22Rv1 (cell line): ENCODE measurements at regions not wholly inside any gene's neighbourhood (a gene's known extent, or its start where the extent isn't known, plus 50 kb on each side); places are given as distances from the start of the nearest gene placed in this dataset.

Experiments
- ZFX ChIP-seq: fragments of 450-650 bp; IDR thresholded peaks from 2 replicates; pipeline ENCODE4 v1.6.1; 2017; ENCODE audit warnings: antibody characterized with exemption, borderline replicate concordance
- TF ChIP-seq, protein P1 (sequence below): fragments of 450-650 bp; IDR thresholded peaks from 2 replicates; pipeline ENCODE4 v1.5.1; 2017; ENCODE audit warnings: mild to moderate bottlenecking

DNA sequence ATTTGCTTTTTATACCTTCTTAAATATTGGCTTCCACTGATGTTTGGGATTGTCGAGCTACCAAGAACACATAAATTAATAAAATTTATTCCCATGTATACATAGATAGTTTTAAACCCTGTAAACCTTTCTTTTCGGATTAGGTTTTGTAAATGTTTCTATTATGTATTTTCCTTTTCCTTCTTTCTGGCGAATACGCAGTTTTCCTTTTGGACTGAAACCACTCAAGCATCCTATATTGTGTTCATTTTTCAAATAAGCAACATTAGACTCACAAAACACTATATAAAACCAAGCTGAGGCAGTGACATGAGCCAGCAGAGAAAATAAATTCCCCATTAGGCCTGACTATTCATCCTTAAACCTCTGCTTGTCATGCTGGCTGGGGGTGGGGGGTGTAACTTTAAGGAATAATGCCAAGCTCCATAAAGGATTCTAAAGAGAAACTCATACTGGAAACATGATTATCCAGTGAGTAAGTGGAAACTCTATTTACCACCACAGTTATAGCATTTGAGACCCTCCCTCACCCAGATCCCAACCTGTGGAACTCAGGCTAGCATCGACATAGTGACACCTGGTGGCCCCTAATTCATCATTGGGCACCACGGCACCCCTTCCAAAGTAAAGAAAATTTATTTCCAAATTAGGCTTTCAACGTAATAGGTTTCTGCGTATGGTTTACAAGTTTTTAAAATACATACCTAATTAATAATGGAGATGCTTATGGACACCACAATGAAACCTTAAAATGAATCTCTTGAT lies 86.5 kb upstream of the CELF2 start:
- TF ChIP-seq, protein P1, sequence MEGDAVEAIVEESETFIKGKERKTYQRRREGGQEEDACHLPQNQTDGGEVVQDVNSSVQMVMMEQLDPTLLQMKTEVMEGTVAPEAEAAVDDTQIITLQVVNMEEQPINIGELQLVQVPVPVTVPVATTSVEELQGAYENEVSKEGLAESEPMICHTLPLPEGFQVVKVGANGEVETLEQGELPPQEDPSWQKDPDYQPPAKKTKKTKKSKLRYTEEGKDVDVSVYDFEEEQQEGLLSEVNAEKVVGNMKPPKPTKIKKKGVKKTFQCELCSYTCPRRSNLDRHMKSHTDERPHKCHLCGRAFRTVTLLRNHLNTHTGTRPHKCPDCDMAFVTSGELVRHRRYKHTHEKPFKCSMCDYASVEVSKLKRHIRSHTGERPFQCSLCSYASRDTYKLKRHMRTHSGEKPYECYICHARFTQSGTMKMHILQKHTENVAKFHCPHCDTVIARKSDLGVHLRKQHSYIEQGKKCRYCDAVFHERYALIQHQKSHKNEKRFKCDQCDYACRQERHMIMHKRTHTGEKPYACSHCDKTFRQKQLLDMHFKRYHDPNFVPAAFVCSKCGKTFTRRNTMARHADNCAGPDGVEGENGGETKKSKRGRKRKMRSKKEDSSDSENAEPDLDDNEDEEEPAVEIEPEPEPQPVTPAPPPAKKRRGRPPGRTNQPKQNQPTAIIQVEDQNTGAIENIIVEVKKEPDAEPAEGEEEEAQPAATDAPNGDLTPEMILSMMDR: no peak
- TF ChIP-seq ZFX: no peak
